RWPE2 (cell line): ENCODE measurements at regions not wholly inside any gene's neighbourhood (a gene's known extent, or its start where the extent isn't known, plus 50 kb on each side); places are given as distances from the start of the nearest gene placed in this dataset.

Source experiments
- ATAC-seq: fragments of 200-7000 bp; cut with Tn5 transposase; 3 replicates; pipeline ENCODE4 v1.9.1; 2021; ENCODE audit warnings: low read depth
- DNase-seq: peaks from one replicate; pipeline ENCODE4 v3.0.0-alpha.2; 2020; ENCODE audit warnings: low spot score
- H3K27ac ChIP-seq: fragments of 450-650 bp; 2 replicates; pipeline ENCODE4 v1.5.1; 2017; ENCODE audit warnings: mild to moderate bottlenecking; ENCODE audit not compliant: poor library complexity, severe bottlenecking
- H3K27me3 ChIP-seq: fragments of 250-450 bp; sonication (Bioruptor Pico); 2 replicates; pipeline ENCODE4 v1.5.1; 2021; ENCODE audit warnings: mild to moderate bottlenecking, moderate library complexity; ENCODE audit not compliant: insufficient read depth, poor library complexity, severe bottlenecking
- H3K36me3 ChIP-seq: fragments of 250-450 bp; sonication (Bioruptor Pico); 2 replicates; pipeline ENCODE4 v1.5.1; 2020; ENCODE audit warnings: low read depth, mild to moderate bottlenecking, moderate library complexity
- H3K4me1 ChIP-seq: fragments of 250-450 bp; sonication (Bioruptor Pico); 2 replicates; pipeline ENCODE4 v1.5.1; 2021; ENCODE audit warnings: mild to moderate bottlenecking, moderate library complexity; ENCODE audit not compliant: insufficient read depth, poor library complexity, severe bottlenecking
- H3K4me3 ChIP-seq: fragments of 250-450 bp; sonication (Bioruptor Pico); 2 replicates; pipeline ENCODE4 v1.5.1; 2021; ENCODE audit warnings: mild to moderate bottlenecking, moderate library complexity; ENCODE audit not compliant: severe bottlenecking
- H3K9me3 ChIP-seq: fragments of 250-450 bp; sonication (Bioruptor Pico); 2 replicates; pipeline ENCODE4 v1.5.1; 2021; ENCODE audit warnings: mild to moderate bottlenecking, moderate library complexity; ENCODE audit not compliant: severe bottlenecking
- CTCF ChIP-seq: fragments of 450-650 bp; IDR thresholded peaks from one replicate; pipeline ENCODE4 v1.5.1; 2017; ENCODE audit warnings: mild to moderate bottlenecking, moderate library complexity; ENCODE audit not compliant: poor library complexity, severe bottlenecking

GRCh38 chr7:114765331-114766040 lies 156.4 kb upstream of the MDFIC start:
- no peak overlapping the region for H3K27ac ChIP-seq
- H3K27me3 ChIP-seq: no peaks in the 10 kb centered on the region
- H3K4me3 ChIP-seq: no peak overlapping the region
- no peaks in the 10 kb centered on the region for H3K9me3 ChIP-seq
- DNase-seq (no peak), ATAC-seq (no peak)
- H3K36me3 ChIP-seq: no peaks in the 10 kb centered on the region
- TF ChIP-seq CTCF: no peak
- peaks cover 4% of the 10 kb centered on the region for H3K4me1 ChIP-seq

- Histone ChIP-seq H3K27ac (no peak overlapping the region), H3K4me1 (no peaks in the 10 kb centered on the region), H3K27me3 (no peaks in the 10 kb centered on the region), H3K4me3 (no peak overlapping the region), H3K36me3 (no peaks in the 10 kb centered on the region), H3K9me3 (no peaks in the 10 kb centered on the region)
- ATAC-seq: no peak
- no peak for DNase-seq
- TF ChIP-seq CTCF: no peak
Measured at GRCh38 chr7:114766041-114766356, 155.9 kb upstream of the MDFIC start.

GRCh38 chr7:114777288-114777687 lies 144.6 kb upstream of the MDFIC start:
- Histone ChIP-seq H3K4me1 (no peaks in the 10 kb centered on the region), H3K9me3 (no peaks in the 10 kb centered on the region), H3K27ac (no peak overlapping the region), H3K36me3 (no peaks in the 10 kb centered on the region), H3K4me3 (no peak overlapping the region), H3K27me3 (no peaks in the 10 kb centered on the region)
- no peak for ATAC-seq
- DNase-seq: no peak
- TF ChIP-seq CTCF: no peak

- Histone ChIP-seq H3K27me3 (no peaks in the 10 kb centered on the region), H3K36me3 (no peaks in the 10 kb centered on the region), H3K4me3 (no peak overlapping the region), H3K27ac (no peak overlapping the region), H3K9me3 (no peaks in the 10 kb centered on the region), H3K4me1 (peaks cover 3% of the 10 kb centered on the region)
- DNase-seq (no peak), ATAC-seq (no peak)
- TF ChIP-seq CTCF: no peak
Measured at GRCh38 chr7:114783508-114783907, 138.4 kb upstream of the MDFIC start.

GRCh38 chr7:114784177-114784576 lies 137.7 kb upstream of the MDFIC start:
- ATAC-seq (no peak), DNase-seq (no peak)
- no peaks in the 10 kb centered on the region for H3K9me3 ChIP-seq
- H3K27ac ChIP-seq: no peak overlapping the region
- no peak overlapping the region for H3K4me3 ChIP-seq
- H3K36me3 ChIP-seq: no peaks in the 10 kb centered on the region
- no peak for TF ChIP-seq CTCF
- no peaks in the 10 kb centered on the region for H3K27me3 ChIP-seq
- peaks cover 5% of the 10 kb centered on the region for H3K4me1 ChIP-seq
